Fibroblast of lung (primary cell): ENCODE measurements at regions not wholly inside any gene's neighbourhood (a gene's known extent, or its start where the extent isn't known, plus 50 kb on each side); places are given as distances from the start of the nearest gene placed in this dataset.

Experiments used
- CTCF ChIP-seq, 2 donors: IDR thresholded peaks in 1 of 2; conservative IDR thresholded peaks in 1 of 2; 1 replicate in 1 of 2; 2 replicates in 1 of 2; pipeline ENCODE4 v1.5.1; 2011 to 2012; ENCODE audit warnings: low read length in 2 of 2, control low read depth in 1 of 2, inconsistent platforms in 1 of 2, low read depth in 1 of 2, mild to moderate bottlenecking in 1 of 2
- EZH2 ChIP-seq: IDR thresholded peaks from 2 replicates; pipeline ENCODE4 v1.5.1; 2012; ENCODE audit warnings: low read length, control low read depth, mild to moderate bottlenecking; ENCODE audit errors: missing control alignments

DNA sequence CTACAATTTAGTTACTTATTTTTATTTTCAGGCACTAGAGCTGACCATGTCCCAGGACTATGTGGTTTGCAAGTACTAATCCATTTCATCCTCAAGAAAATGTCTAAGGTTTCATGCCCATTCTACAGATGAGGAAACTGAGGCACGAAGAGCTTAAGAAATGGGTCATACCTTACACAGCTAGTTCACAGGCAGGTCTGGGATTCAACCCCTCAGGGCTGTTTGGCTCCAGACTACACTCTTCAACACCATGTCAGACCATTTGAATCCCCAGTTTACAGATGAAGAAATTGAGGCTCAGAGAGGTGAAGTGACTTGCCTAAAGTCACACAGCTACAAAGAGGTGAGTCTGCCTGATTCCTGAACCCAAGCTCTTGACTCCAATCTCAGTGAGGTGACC, 144.1 kb downstream of the MIAT start:
- TF ChIP-seq CTCF (conservative IDR thresholded peaks at IDR 0.05 in 1 of 2, IDR thresholded peaks at IDR 0.05 in 1 of 2; ENCODE audit: low read depth in 1 of 2, low read length in 2 of 2): no peak
- no peak for TF ChIP-seq EZH2
